Upper lobe of left lung (tissue), 4 donors: ENCODE measurements at regions not wholly inside any gene's neighbourhood (a gene's known extent, or its start where the extent isn't known, plus 50 kb on each side); places are given as distances from the start of the nearest gene placed in this dataset.
A peak's percentile ranks its signal among the peaks of the same experiment; 100 is the strongest.

Experiments
- EP300 ChIP-seq, 4 donors: sonication (generic); formaldehyde crosslinking; IDR thresholded peaks; one replicate each; pipeline ENCODE4 v1.5.1; 2017; ENCODE audit warnings: antibody characterized with exemption in 4 of 4, control low read depth in 2 of 4
- POLR2A ChIP-seq, 4 donors: fragments of 450-650 bp; IDR thresholded peaks; one replicate each; pipeline ENCODE4 v1.5.1; 2016 to 2017; ENCODE audit warnings: antibody characterized with exemption in 4 of 4, mild to moderate bottlenecking in 2 of 4
- POLR2AphosphoS5 ChIP-seq, 2 donors: sonication (generic); formaldehyde crosslinking; IDR thresholded peaks; one replicate each; pipeline ENCODE4 v1.5.1; 2017; ENCODE audit warnings: antibody characterized with exemption in 2 of 2
- TF ChIP-seq, protein P1 (sequence below), 6 experiments: fragments of 450-650 bp in 4 of 6; fragments of 200-600 bp in 2 of 6; sonication (generic) in 2 of 6; IDR thresholded peaks; one replicate each; pipeline ENCODE4 v1.5.1; 2016 to 2019; ENCODE audit warnings: antibody characterized with exemption in 6 of 6

DNA sequence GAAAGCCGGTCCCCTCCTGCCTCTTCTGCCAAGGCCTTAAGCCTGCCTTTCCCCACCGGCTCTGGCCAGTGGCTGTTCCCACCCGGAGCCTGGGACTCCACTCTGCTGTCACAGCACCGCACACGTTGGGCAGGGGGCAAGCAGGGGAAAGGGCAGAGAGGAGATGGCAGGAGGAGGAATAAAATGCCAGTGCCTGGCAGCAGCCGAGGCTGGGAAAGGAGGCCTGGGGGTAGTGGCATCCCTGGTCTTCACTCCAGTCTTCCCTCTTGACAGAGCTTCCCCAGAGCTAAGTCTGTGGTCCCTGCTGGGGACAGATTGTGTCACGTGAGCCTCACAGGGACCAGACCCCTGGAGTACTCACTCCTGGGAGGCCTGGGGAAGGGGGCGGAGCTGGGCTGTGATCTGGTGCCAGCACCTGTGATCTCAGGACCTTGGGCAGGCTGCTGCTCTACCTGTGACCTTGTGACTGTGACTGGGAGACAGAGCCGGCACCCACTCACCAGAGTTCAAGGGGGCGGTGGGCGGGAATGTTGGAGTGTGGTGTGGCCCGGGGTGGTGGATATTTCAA, 97.2 kb upstream of the GSE1 start:
- TF ChIP-seq, protein P1, sequence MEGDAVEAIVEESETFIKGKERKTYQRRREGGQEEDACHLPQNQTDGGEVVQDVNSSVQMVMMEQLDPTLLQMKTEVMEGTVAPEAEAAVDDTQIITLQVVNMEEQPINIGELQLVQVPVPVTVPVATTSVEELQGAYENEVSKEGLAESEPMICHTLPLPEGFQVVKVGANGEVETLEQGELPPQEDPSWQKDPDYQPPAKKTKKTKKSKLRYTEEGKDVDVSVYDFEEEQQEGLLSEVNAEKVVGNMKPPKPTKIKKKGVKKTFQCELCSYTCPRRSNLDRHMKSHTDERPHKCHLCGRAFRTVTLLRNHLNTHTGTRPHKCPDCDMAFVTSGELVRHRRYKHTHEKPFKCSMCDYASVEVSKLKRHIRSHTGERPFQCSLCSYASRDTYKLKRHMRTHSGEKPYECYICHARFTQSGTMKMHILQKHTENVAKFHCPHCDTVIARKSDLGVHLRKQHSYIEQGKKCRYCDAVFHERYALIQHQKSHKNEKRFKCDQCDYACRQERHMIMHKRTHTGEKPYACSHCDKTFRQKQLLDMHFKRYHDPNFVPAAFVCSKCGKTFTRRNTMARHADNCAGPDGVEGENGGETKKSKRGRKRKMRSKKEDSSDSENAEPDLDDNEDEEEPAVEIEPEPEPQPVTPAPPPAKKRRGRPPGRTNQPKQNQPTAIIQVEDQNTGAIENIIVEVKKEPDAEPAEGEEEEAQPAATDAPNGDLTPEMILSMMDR (IDR thresholded peaks at IDR 0.05) = no peak
- TF ChIP-seq POLR2A (IDR thresholded peaks at IDR 0.05) = no peak
- TF ChIP-seq POLR2AphosphoS5 (IDR thresholded peaks at IDR 0.05) = peak in 1 of 2 donors; percentile 9
- no peak for TF ChIP-seq EP300 (IDR thresholded peaks at IDR 0.05)
